OCI-LY1 (cell line): ENCODE measurements at regions not wholly inside any gene's neighbourhood (a gene's known extent, or its start where the extent isn't known, plus 50 kb on each side); places are given as distances from the start of the nearest gene placed in this dataset.

Experiments used
- H2AFZ ChIP-seq: fragments of 200-600 bp; sonication (generic), shearing (Covaris generic); 2 replicates; pipeline ENCODE4 v1.6.0; 2014; ENCODE audit warnings: antibody characterized with exemption, mild to moderate bottlenecking, low read length
- H3F3A ChIP-seq: fragments of 200-600 bp; sonication (generic), shearing (Covaris generic); 2 replicates; pipeline ENCODE4 v1.6.0; 2014; ENCODE audit warnings: mild to moderate bottlenecking, antibody characterized with exemption, low read length, moderate library complexity; ENCODE audit not compliant: insufficient read depth
- H3K27ac ChIP-seq: fragments of 200-600 bp; sonication (generic); 2 replicates; pipeline ENCODE4 v1.5.1; 2014; ENCODE audit warnings: low read length, mixed run types, mild to moderate bottlenecking, low read depth; ENCODE audit not compliant: poor library complexity, severe bottlenecking
- H3K27me3 ChIP-seq: fragments of 200-600 bp; sonication (generic); 2 replicates; pipeline ENCODE4 v1.6.0; 2014; ENCODE audit warnings: antibody characterized with exemption, mild to moderate bottlenecking, low read length, moderate library complexity; ENCODE audit not compliant: insufficient read depth
- H3K36me3 ChIP-seq: fragments of 200-600 bp; sonication (generic); 2 replicates; pipeline ENCODE4 v1.6.1; 2014; ENCODE audit warnings: mild to moderate bottlenecking, antibody characterized with exemption, low read length, moderate library complexity, mixed read lengths; ENCODE audit not compliant: insufficient read depth
- H3K4me1 ChIP-seq: fragments of 200-600 bp; sonication (generic); 2 replicates; pipeline ENCODE4 v1.5.1; 2014; ENCODE audit warnings: mild to moderate bottlenecking, low read length, moderate library complexity; ENCODE audit not compliant: insufficient read depth, severe bottlenecking
- H3K4me2 ChIP-seq: fragments of 200-600 bp; sonication (generic), shearing (Covaris generic); 2 replicates; pipeline ENCODE4 v1.6.1; 2014; ENCODE audit warnings: low read length
- H3K4me3 ChIP-seq: fragments of 200-600 bp; sonication (generic); 2 replicates; pipeline ENCODE4 v1.5.1; 2014; ENCODE audit warnings: low read length, low read depth, mild to moderate bottlenecking, mixed read lengths; ENCODE audit not compliant: poor library complexity, severe bottlenecking
- H3K79me2 ChIP-seq: fragments of 200-600 bp; shearing (Covaris generic); 2 replicates; pipeline ENCODE4 v1.6.1; 2016; ENCODE audit warnings: mixed run types, low read length, mixed read lengths; ENCODE audit not compliant: insufficient read depth
- H3K9ac ChIP-seq: fragments of 200-600 bp; sonication (generic), shearing (Covaris generic); 2 replicates; pipeline ENCODE4 v1.6.1; 2014; ENCODE audit warnings: mild to moderate bottlenecking, low read length, mixed read lengths
- H3K9me2 ChIP-seq: fragments of 200-600 bp; sonication (generic), shearing (Covaris generic); 2 replicates; pipeline ENCODE4 v1.6.1; 2014; ENCODE audit warnings: low read depth, mild to moderate bottlenecking, low read length, mixed read lengths
- H3K9me3 ChIP-seq: fragments of 200-600 bp; shearing (Covaris generic); 2 replicates; pipeline ENCODE4 v1.6.1; 2014; ENCODE audit warnings: low read length, mixed read lengths
- H4K20me1 ChIP-seq: fragments of 200-600 bp; sonication (generic), shearing (Covaris generic); 2 replicates; pipeline ENCODE4 v1.6.0; 2016; ENCODE audit warnings: mild to moderate bottlenecking, low read length; ENCODE audit not compliant: insufficient read depth
- EZH2 ChIP-seq: fragments of 200-600 bp; sonication (generic), shearing (Covaris generic); IDR thresholded peaks from 2 replicates; pipeline ENCODE4 v1.8.0; 2017; ENCODE audit warnings: borderline replicate concordance, mixed run types, mild to moderate bottlenecking, antibody characterized with exemption, low read length, moderate library complexity, mixed read lengths
- TF ChIP-seq, protein P1 (sequence below): fragments of 200-600 bp; sonication (generic), shearing (Covaris generic); IDR thresholded peaks from 2 replicates; pipeline ENCODE4 v1.5.1; 2017; ENCODE audit warnings: mild to moderate bottlenecking, antibody characterized with exemption, low read length, moderate library complexity, mixed read lengths

DNA sequence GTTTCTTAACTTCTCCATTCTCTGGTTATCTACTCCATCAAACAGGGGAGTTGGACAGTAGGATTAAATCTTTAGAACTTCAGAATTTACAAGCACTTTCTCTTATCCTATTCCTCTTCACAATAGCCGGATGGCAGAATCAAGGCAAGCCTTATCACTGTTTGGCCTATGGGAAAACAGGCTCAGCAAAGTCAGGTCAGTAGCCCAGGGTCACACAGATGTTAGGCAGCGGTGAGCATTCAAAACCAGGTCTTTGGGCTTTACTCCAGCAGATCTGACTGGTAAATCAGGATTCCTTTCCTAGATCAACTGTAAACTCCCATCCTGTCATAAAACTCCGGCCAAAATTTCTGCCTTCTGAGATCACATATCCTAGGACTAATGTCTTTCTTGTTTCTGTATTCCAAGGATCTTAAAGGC, 258.4 kb downstream of the OPA1 start:
- Histone ChIP-seq H4K20me1 (no peaks in the 10 kb centered on the region), H3K4me2 (no peak overlapping the region), H3K4me3 (no peak overlapping the region), H3K79me2 (no peaks in the 10 kb centered on the region), H3K9me2 (no peaks in the 10 kb centered on the region), H3K36me3 (no peaks in the 10 kb centered on the region), H2AFZ (no peak overlapping the region), H3K27me3 (no peaks in the 10 kb centered on the region), H3K4me1 (no peaks in the 10 kb centered on the region), H3K9ac (no peak overlapping the region), H3K27ac (no peak overlapping the region), H3F3A (no peaks in the 10 kb centered on the region), H3K9me3 (no peaks in the 10 kb centered on the region)
- no peak for TF ChIP-seq EZH2
- TF ChIP-seq, protein P1, sequence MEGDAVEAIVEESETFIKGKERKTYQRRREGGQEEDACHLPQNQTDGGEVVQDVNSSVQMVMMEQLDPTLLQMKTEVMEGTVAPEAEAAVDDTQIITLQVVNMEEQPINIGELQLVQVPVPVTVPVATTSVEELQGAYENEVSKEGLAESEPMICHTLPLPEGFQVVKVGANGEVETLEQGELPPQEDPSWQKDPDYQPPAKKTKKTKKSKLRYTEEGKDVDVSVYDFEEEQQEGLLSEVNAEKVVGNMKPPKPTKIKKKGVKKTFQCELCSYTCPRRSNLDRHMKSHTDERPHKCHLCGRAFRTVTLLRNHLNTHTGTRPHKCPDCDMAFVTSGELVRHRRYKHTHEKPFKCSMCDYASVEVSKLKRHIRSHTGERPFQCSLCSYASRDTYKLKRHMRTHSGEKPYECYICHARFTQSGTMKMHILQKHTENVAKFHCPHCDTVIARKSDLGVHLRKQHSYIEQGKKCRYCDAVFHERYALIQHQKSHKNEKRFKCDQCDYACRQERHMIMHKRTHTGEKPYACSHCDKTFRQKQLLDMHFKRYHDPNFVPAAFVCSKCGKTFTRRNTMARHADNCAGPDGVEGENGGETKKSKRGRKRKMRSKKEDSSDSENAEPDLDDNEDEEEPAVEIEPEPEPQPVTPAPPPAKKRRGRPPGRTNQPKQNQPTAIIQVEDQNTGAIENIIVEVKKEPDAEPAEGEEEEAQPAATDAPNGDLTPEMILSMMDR, result no peak

DNA sequence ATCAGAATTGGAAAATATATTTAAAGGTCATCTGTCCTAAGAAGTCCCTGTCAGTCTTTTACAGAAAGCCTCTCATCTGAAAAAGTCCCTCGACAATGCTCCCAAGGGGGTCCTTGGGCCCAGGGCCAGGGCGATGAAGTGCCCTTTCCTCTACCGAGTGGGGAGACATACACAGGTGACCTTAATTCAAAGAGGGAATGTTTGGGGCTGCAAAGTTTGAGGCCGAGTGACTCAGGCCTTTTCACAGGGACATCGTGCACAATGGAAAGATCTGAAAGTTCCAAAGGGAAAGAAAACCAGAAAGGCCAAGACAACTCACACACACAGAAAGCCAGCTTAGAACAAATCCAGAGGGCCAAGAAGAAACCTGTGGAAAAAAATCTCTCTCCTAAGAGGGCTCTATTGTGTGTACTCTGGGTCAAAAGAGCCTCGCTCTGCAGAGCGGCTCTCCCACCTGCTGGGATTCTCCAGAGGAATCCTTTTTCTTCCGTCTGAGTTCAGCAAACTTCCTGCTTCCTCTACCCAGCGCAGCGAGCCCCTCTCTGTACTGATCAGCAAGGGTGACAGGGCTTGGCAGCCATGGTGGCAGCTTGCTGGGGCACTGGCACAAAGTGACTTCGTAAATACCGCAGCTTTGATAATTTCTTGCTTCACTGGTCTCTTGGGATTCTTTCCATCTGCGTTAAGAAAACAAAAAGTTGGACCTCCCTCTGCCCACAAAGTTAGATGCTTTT, 259.1 kb downstream of the OPA1 start:
- TF ChIP-seq, protein P1, result no peak
- TF ChIP-seq EZH2, result no peak
- H3F3A ChIP-seq, result no peaks in the 10 kb centered on the region
- H3K9me3 ChIP-seq, result no peaks in the 10 kb centered on the region
- H3K9ac ChIP-seq, result no peak overlapping the region
- no peaks in the 10 kb centered on the region for H3K79me2 ChIP-seq
- no peak overlapping the region for H3K27ac ChIP-seq
- no peaks in the 10 kb centered on the region for H3K36me3 ChIP-seq
- H3K9me2 ChIP-seq, result no peaks in the 10 kb centered on the region
- no peaks in the 10 kb centered on the region for H4K20me1 ChIP-seq
- no peak overlapping the region for H2AFZ ChIP-seq
- H3K27me3 ChIP-seq, result no peaks in the 10 kb centered on the region
- no peak overlapping the region for H3K4me2 ChIP-seq
- H3K4me1 ChIP-seq, result no peaks in the 10 kb centered on the region
- H3K4me3 ChIP-seq, result no peak overlapping the region

DNA sequence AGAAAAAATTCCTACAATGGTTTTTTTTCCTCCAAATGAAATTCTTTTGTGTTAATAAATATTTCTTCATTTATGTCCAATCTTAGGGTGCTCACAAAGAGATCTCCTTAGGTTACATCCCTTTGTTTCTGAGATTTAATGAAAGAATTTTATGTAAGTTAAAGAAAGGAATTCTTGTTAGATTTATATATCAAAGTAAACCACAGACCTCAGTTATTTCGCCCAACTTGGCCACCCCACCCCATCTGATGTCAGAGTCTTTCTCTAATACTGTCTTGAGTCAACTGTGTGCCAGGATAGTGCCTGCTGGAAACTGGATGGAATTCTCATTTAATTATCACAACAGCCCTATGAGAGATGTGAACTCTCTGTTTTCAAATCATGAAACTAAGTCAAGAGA, 259.9 kb downstream of the OPA1 start:
- Histone ChIP-seq H3F3A (no peaks in the 10 kb centered on the region), H2AFZ (no peak overlapping the region), H3K4me3 (no peak overlapping the region), H3K9me3 (no peaks in the 10 kb centered on the region), H3K27ac (no peak overlapping the region), H4K20me1 (no peaks in the 10 kb centered on the region), H3K4me1 (no peaks in the 10 kb centered on the region), H3K9me2 (no peaks in the 10 kb centered on the region), H3K27me3 (no peaks in the 10 kb centered on the region), H3K36me3 (no peaks in the 10 kb centered on the region), H3K79me2 (no peaks in the 10 kb centered on the region), H3K4me2 (no peak overlapping the region), H3K9ac (no peak overlapping the region)
- TF ChIP-seq, protein P1, result no peak
- TF ChIP-seq EZH2, result no peak
